Lung (tissue), 11 donors: ENCODE measurements at regions not wholly inside any gene's neighbourhood (a gene's known extent, or its start where the extent isn't known, plus 50 kb on each side); places are given as distances from the start of the nearest gene placed in this dataset.

Experiments
- ATAC-seq: fragments of 200-7000 bp; cut with Tn5 transposase; one replicate; pipeline ENCODE4 v1.9.1; 2020; ENCODE audit warnings: moderate number of reproducible peaks; ENCODE audit not compliant: insufficient read depth, low FRiP score
- DNase-seq, 3 donors: peaks; one replicate each; pipeline ENCODE4 v3.0.0-alpha.2; 2013 to 2017
- H3K27ac ChIP-seq, 2 donors: one replicate each; pipeline ENCODE4 v1.5.1; 2013; ENCODE audit warnings: mild to moderate bottlenecking in 2 of 2, moderate library complexity in 2 of 2, control low read depth in 1 of 2, inconsistent platforms in 1 of 2, low read depth in 1 of 2, low read length in 1 of 2
- H3K27me3 ChIP-seq, 3 donors: one replicate each; pipeline ENCODE4 v1.5.1; 2013; ENCODE audit warnings: low read length in 2 of 3; ENCODE audit not compliant: control insufficient read depth in 3 of 3, insufficient read depth in 3 of 3
- H3K36me3 ChIP-seq, 4 donors: one replicate each; pipeline ENCODE4 v1.5.1; 2013; ENCODE audit warnings: low read length in 4 of 4, mild to moderate bottlenecking in 1 of 4, moderate library complexity in 1 of 4; ENCODE audit not compliant: control insufficient read depth in 4 of 4, insufficient read depth in 4 of 4
- H3K4me1 ChIP-seq, 5 donors: one replicate each; pipeline ENCODE4 v1.5.1; 2013; ENCODE audit warnings: low read length in 5 of 5, mild to moderate bottlenecking in 2 of 5, moderate library complexity in 1 of 5; ENCODE audit not compliant: control insufficient read depth in 5 of 5, insufficient read depth in 5 of 5
- H3K4me3 ChIP-seq: one replicate; pipeline ENCODE4 v1.5.1; 2013; ENCODE audit warnings: mild to moderate bottlenecking, control low read depth, moderate library complexity
- H3K9ac ChIP-seq, 2 donors: one replicate each; pipeline ENCODE4 v1.5.1; 2013; ENCODE audit warnings: low read length in 2 of 2, control low read depth in 1 of 2; ENCODE audit not compliant: insufficient read depth in 1 of 2
- H3K9me3 ChIP-seq, 4 donors: one replicate each; pipeline ENCODE4 v1.5.1; 2013; ENCODE audit warnings: low read length in 3 of 4, mild to moderate bottlenecking in 1 of 4, moderate library complexity in 1 of 4; ENCODE audit not compliant: control insufficient read depth in 4 of 4, insufficient read depth in 3 of 4
- CTCF ChIP-seq: IDR thresholded peaks from 2 replicates; pipeline ENCODE4 v1.5.1; 2012; ENCODE audit warnings: mild to moderate bottlenecking; ENCODE audit errors: control extremely low read depth, extremely low read depth
- WGBS, 2 donors: extraction: QIAGEN DNeasy Blood & Tissue Kit; methylation state at CpG; one replicate each; pipeline ENCODE4 v1.1.7; 2013; 5-methylcytosine and 5-hydroxymethylcytosine counted together
- donor health status: control.
- donor health status: control.
- donor health status: Bipolar disorder and iron deficiency.
- donor health status: healthy.
- donor health status: DM: yes; HTN: yes; CAD: no.

GRCh38 chrX:13902406-13902805, 85.5 kb upstream of the GPM6B start:
- TF ChIP-seq CTCF: no peak
- no peak overlapping the region for H3K9ac ChIP-seq
- H3K4me3 ChIP-seq: no peak overlapping the region
- peaks cover 0 to 1% (median 0%) of the 10 kb centered on the region in 5 donors for H3K4me1 ChIP-seq
- H3K9me3 ChIP-seq: no peaks in the 10 kb centered on the region
- H3K36me3 ChIP-seq: no peaks in the 10 kb centered on the region
- H3K27ac ChIP-seq: no peak overlapping the region
- 86 to 94% methylated on average over 3 of the region's 3 CpGs for WGBS, 2 donors
- ATAC-seq (no peak), DNase-seq (no peak)
- H3K27me3 ChIP-seq: peaks cover 0 to 46% (median 17%) of the 10 kb centered on the region in 3 donors

DNA sequence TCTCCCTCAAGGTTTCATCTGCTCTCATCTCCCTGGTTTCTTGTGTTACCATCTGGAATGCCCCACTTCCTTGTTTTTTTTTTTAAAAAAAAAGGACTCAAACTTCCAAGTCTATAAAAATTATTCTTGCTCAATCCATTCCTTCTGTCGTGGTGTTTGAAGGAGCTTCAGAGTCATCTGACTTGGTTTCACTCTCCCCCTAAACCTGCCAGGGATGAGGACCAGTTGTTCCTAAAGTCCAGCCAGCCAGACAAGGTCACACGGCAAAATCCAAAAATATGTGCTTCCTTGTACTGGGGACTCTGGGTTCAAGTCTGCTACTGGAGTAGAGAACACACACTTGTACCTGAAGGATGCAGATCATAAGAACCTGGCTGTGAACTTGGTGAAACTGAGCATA, 84.5 kb upstream of the GPM6B start:
- no peak overlapping the region for H3K9ac ChIP-seq
- DNase-seq (no peak), ATAC-seq (no peak)
- peaks cover 0 to 1% (median 0%) of the 10 kb centered on the region in 5 donors for H3K4me1 ChIP-seq
- H3K27me3 ChIP-seq: peaks cover 0 to 37% (median 17%) of the 10 kb centered on the region in 3 donors
- H3K36me3 ChIP-seq: no peaks in the 10 kb centered on the region
- H3K27ac ChIP-seq: no peak overlapping the region
- no peak for TF ChIP-seq CTCF
- 37 to 62% methylated on average over 2 of the region's 2 CpGs for WGBS, 2 donors
- H3K4me3 ChIP-seq: no peak overlapping the region
- H3K9me3 ChIP-seq: no peaks in the 10 kb centered on the region

- no peak for TF ChIP-seq CTCF
- Histone ChIP-seq H3K9me3 (no peaks in the 10 kb centered on the region), H3K27ac (no peak overlapping the region), H3K4me1 (peaks cover 0 to 1% (median 0%) of the 10 kb centered on the region in 5 donors), H3K27me3 (peaks cover 0 to 33% (median 15%) of the 10 kb centered on the region in 3 donors), H3K4me3 (no peak overlapping the region), H3K9ac (no peak overlapping the region), H3K36me3 (no peaks in the 10 kb centered on the region)
- WGBS, 2 donors: 90 to 94% methylated on average over 10 of the region's 10 CpGs
- DNase-seq (no peak), ATAC-seq (no peak)
Measured at GRCh38 chrX:13900351-13900750, 83.5 kb upstream of the GPM6B start.

DNA sequence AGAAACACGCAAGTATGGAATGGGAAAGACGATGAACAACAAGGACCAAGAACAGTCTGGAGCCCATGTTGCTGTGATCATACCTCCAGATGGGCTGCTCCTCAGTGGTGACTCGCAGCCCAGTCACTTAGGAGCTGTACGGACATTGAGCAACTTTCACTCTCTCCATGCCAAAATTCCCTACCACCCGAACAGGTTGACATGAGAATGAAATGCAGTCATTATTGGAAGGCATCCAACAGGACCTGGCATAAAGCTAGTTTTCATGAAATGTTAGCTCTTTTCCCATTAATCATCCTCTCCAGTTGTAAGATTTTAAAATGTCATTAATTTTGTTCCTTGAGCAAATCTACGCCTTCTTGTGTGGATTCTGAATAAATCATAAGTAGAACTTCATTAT, 82.7 kb upstream of the GPM6B start:
- peak; percentile 45 for ATAC-seq
- no peak overlapping the region for H3K27ac ChIP-seq
- H3K4me1 ChIP-seq: peaks cover 0 to 1% (median 0%) of the 10 kb centered on the region in 5 donors
- no peak overlapping the region for H3K9ac ChIP-seq
- no peak for TF ChIP-seq CTCF
- DNase-seq: peak in 2 of 3 donors; percentile 16 to 59
- H3K4me3 ChIP-seq: no peak overlapping the region
- no peaks in the 10 kb centered on the region for H3K9me3 ChIP-seq
- 65 to 79% methylated on average over 6 of the region's 6 CpGs for WGBS, 2 donors
- peaks cover 0 to 33% (median 16%) of the 10 kb centered on the region in 3 donors for H3K27me3 ChIP-seq
- no peaks in the 10 kb centered on the region for H3K36me3 ChIP-seq
